IPS-18a (cell line): ENCODE measurements at regions not wholly inside any gene's neighbourhood (a gene's known extent, or its start where the extent isn't known, plus 50 kb on each side); places are given as distances from the start of the nearest gene placed in this dataset.

Source experiments
- H3K27ac ChIP-seq: one replicate; pipeline ENCODE4 v1.5.1; 2013; ENCODE audit warnings: low read length
- H3K27me3 ChIP-seq: one replicate; pipeline ENCODE4 v1.6.1; 2013; ENCODE audit warnings: mild to moderate bottlenecking, low read length; ENCODE audit not compliant: control insufficient read depth, insufficient read depth
- H3K36me3 ChIP-seq: one replicate; pipeline ENCODE4 v1.6.1; 2013; ENCODE audit warnings: low read depth, low read length; ENCODE audit not compliant: control insufficient read depth
- H3K4me1 ChIP-seq: one replicate; pipeline ENCODE4 v1.6.1; 2013; ENCODE audit warnings: low read depth, low read length; ENCODE audit not compliant: control insufficient read depth
- H3K4me3 ChIP-seq: one replicate; pipeline ENCODE4 v1.5.1; 2013; ENCODE audit warnings: low read length
- H3K9ac ChIP-seq: one replicate; pipeline ENCODE4 v1.6.1; 2013; ENCODE audit warnings: mild to moderate bottlenecking, low read length, moderate library complexity
- H3K9me3 ChIP-seq: one replicate; pipeline ENCODE4 v1.6.1; 2013; ENCODE audit warnings: low read depth, low read length; ENCODE audit not compliant: control insufficient read depth

DNA sequence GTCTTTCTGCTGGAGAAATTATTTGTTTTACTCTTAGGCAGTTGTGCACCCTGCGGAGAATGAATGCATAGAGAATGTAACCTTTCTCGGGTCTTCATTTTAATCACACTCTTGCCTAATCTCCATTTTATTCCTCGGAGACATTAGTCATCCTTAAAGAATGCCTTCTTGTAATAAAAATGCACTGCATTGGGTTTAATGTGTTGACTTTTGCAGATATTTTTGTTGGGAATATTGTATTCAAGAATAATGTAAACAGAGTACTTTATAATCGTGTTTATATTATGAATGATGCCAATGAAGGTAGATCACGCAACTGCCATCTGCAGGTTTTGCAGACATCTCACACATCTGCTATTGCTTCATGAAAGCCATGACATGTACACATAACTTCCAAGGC is 1093.9 kb upstream of the CDH6 start:
- Histone ChIP-seq H3K27ac (no peak overlapping the region), H3K9ac (no peak overlapping the region), H3K27me3 (no peaks in the 10 kb centered on the region), H3K4me3 (no peak overlapping the region), H3K4me1 (peaks cover 21% of the 10 kb centered on the region), H3K9me3 (no peaks in the 10 kb centered on the region), H3K36me3 (no peaks in the 10 kb centered on the region)

DNA sequence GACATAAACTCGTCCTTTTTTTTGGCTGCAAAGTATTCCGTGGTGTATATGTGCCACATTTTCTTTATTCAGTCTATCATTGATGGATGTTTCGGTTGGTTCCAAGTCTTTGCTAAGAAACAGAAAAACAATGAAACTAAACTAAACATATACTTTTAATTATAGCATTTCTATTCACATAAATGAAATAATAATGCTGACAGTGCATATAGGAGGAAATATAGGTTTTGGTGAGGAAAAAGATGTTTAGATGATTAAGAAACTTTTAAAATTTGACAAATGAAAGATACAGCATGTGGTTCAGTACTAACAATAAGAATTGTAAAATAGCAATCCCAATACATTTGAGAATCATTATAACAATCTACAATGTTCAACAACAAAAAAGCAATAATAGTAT is 1094.5 kb upstream of the CDH6 start:
- Histone ChIP-seq H3K27ac (no peak overlapping the region), H3K9me3 (no peaks in the 10 kb centered on the region), H3K36me3 (no peaks in the 10 kb centered on the region), H3K27me3 (no peaks in the 10 kb centered on the region), H3K4me3 (no peak overlapping the region), H3K4me1 (peaks cover 21% of the 10 kb centered on the region), H3K9ac (no peak overlapping the region)

DNA sequence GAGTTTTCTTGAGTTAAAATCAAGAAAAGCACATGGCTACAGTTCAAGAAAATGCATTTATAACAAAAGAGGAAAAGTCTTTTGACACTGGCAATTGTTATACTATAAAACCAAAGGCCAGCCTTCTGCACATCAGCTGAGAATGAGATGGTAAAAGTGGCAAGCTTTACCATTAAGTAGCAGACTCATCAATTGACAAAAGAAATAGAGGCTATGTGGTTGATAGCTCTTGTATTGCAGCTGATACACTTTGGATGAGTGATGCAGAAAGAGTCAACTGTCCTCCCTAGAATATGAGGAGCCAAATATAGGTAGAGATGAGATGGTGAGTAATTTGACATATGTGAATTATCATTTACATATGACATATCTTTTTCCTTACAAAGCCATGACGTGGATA is 1100.9 kb upstream of the CDH6 start:
- Histone ChIP-seq H3K4me1 (peaks cover 4% of the 10 kb centered on the region), H3K27me3 (no peaks in the 10 kb centered on the region), H3K36me3 (no peaks in the 10 kb centered on the region), H3K9me3 (no peaks in the 10 kb centered on the region), H3K4me3 (no peak overlapping the region), H3K9ac (no peak overlapping the region), H3K27ac (no peak overlapping the region)

DNA sequence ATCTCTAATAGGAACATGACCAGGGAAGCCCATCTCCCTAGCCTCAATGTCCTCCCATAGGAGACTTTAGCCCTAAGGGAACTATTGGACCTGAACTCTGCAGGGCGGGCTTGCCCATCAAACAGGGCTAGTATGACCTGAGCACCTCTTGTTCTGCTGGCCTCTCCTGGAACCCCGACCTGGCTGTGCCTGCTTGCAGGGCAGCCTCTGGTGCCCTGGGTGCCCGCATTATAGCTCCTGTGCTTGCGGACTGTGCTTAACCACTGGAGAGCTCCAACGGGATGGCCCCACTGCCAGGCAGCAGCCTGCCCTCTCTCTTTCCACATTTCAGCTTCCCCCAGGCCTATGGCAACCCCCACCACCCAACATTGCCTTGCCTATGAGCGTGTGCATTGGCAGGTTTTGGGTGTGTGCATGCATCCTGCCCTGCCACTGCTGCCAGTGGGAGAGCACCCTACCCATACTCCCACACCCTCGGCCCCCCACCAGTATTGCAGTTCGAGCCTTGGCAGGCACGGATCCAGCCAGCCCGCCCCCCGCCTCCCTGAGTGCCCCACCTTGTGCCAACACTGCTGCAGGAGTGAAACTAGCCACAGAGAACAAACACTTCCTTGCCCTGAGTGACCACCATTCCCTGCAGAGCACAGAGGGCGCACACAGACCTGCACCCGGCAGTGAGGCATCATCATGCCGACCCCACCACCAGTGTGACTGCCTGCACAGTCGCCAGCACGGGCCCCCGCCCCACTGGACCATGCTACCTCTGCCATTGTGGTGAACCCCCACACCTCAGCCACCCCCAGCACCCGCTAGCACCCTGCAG is 1123.8 kb upstream of the CDH6 start:
- Histone ChIP-seq H3K27me3 (no peaks in the 10 kb centered on the region), H3K27ac (no peak overlapping the region), H3K4me1 (no peaks in the 10 kb centered on the region), H3K9ac (no peak overlapping the region), H3K9me3 (no peaks in the 10 kb centered on the region), H3K4me3 (no peak overlapping the region), H3K36me3 (no peaks in the 10 kb centered on the region)

DNA sequence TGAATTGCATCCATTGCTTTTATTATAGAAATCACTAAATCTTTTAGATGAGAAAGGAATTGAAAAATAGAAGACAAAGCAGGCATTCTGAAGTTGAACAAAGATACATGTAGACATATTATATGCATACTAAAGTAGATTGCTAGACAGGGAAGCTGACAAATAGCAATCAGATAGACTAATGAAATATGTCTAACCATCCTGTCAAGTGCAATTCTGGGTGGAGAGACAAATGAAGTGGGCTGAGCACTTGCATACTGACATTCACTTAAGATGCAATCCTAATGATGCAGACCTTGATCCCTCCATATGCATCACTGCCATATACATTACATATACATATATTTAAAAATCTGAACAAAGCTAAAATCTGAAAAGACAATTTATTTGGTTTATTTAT is 1130.0 kb upstream of the CDH6 start:
- Histone ChIP-seq H3K27me3 (no peaks in the 10 kb centered on the region), H3K9me3 (no peaks in the 10 kb centered on the region), H3K9ac (no peak overlapping the region), H3K27ac (no peak overlapping the region), H3K4me1 (no peaks in the 10 kb centered on the region), H3K4me3 (no peak overlapping the region), H3K36me3 (no peaks in the 10 kb centered on the region)

DNA sequence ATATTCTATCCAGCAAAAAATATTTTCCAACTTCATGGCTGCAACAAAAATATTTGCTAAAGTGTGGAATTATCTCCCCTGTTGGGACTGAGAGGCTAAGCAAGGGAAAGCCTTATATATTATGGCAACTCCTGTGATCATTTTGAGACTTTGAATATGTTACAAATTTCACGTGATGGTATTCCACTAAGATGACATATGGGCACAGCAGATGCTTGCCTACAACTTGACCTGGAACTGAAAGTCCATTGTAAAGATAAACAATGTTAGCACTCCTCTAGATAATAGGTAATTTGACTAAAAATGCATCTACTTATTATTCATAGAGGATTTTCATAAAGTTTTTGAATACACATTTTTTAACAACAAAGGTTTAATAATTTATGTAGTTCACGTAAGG is 1141.5 kb upstream of the CDH6 start:
- Histone ChIP-seq H3K27me3 (no peaks in the 10 kb centered on the region), H3K36me3 (no peaks in the 10 kb centered on the region), H3K4me1 (no peaks in the 10 kb centered on the region)

DNA sequence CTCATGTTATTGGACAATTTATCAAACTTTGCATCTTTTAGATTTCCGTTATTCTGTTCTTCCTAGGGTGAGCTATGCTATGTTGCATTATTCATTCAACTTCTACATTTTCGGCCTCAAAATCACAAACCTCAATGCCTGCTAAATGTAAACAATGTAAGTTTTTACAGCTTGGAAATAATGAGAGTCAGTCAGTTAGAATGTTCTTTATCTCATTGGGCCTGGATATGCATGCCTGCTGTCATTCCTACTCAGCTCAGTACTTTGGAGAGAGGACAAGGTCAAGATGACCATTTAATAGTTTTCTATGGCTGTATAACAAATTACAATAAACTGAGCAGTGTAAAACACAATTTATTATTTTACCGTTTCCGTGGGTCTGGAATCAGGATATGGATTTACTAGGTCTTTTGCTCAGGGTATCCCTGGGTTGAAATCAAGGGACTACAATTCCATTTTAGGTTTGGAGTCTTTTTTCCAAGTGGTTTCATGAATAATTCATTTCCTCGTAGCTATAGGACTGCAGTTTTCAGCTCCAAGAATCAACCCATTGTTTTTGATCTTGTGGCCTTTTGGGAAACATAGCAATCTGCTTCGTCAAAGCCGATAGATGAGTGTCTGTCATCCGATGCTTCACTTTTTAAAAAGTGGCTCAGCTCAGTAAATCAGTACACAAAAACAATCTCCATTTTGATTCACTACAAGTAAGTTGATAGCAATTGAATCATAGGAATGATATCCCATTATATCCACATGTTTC is 1143.2 kb upstream of the CDH6 start:
- H3K36me3 ChIP-seq, result no peaks in the 10 kb centered on the region
- no peak overlapping the region for H3K27ac ChIP-seq
- no peak overlapping the region for H3K4me3 ChIP-seq
- no peaks in the 10 kb centered on the region for H3K27me3 ChIP-seq
- H3K9ac ChIP-seq, result no peak overlapping the region
- no peaks in the 10 kb centered on the region for H3K9me3 ChIP-seq
- H3K4me1 ChIP-seq, result no peaks in the 10 kb centered on the region

More for the DNA sequence above, 1141.5 kb upstream of the CDH6 start:
- no peak overlapping the region for H3K9ac ChIP-seq
- H3K27ac ChIP-seq, result no peak overlapping the region
- H3K4me3 ChIP-seq, result no peak overlapping the region
- no peaks in the 10 kb centered on the region for H3K9me3 ChIP-seq

DNA sequence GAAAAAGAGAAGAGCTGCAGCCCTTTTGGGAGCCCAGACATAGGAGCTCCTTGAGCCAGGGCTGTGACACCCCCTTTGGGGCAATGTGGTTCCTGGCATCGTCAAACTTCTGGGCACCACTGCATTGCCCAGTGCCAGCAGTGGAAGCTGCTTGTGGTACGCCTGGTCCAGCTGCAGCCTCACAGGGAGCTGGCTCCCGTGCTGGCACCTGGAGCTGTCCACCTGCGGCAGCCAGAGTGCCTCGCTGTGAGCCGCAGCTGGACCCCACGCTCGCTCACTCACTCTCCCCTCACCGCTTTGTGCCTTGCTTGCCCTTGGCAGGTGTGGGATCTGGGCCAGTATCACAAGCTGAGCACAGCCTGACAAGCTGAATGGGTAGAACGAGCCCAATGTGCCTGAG is 1150.8 kb upstream of the CDH6 start:
- no peak overlapping the region for H3K9ac ChIP-seq

DNA sequence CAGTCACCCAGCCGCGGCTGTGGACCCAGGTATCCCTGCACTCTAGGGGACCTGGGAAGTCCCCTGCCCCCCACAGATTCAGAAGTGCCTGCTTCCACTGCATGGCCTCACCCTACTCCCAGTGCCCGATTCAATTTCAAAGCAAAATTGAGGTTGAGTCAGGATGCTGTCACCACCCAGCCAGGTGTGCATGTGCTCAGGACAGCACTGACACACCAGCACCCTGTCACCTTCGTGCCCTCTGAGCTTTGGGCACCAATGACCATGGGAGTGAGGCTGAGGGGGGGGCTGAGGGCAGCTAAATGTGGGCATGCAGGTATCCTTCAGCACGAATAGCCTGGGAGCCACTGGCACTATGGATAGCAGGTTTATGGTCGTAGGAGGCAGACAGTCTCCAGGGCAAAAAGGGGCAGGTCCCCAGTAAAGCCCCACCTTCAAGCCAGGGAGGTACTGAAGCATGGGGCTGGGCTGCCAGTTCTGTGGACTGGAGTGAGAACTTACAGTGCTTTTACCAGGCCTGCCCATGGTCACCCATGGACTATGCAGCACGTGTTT is 1151.6 kb upstream of the CDH6 start:
- no peaks in the 10 kb centered on the region for H3K4me1 ChIP-seq
- no peaks in the 10 kb centered on the region for H3K9me3 ChIP-seq
- H3K4me3 ChIP-seq, result no peak overlapping the region
- H3K27ac ChIP-seq, result no peak overlapping the region
- H3K36me3 ChIP-seq, result no peaks in the 10 kb centered on the region
- no peaks in the 10 kb centered on the region for H3K27me3 ChIP-seq
- H3K9ac ChIP-seq, result no peak overlapping the region

More for the DNA sequence above, 1150.8 kb upstream of the CDH6 start:
- Histone ChIP-seq H3K4me3 (no peak overlapping the region), H3K27me3 (no peaks in the 10 kb centered on the region), H3K27ac (no peak overlapping the region), H3K36me3 (no peaks in the 10 kb centered on the region), H3K9me3 (no peaks in the 10 kb centered on the region), H3K4me1 (no peaks in the 10 kb centered on the region)

DNA sequence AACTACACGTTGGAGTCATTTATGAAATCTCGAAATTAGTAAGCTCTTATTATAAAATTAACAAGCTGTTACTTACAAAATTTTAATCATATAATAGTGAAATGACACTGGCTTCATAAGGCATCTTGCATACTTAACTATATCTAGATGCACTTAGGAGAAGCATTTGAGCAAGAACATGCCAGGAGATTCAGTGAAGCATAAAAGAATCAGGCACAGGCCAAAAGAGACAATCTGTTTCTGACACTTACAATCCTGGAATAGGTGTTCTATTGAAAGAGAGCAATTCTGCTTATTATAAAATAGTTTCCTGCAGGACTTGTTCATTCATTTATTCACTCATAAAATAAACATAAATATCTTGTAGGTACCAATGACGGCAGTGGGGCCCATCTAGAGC is 1152.2 kb upstream of the CDH6 start:
- Histone ChIP-seq H3K4me3 (no peak overlapping the region), H3K9me3 (no peaks in the 10 kb centered on the region), H3K27me3 (no peaks in the 10 kb centered on the region), H3K4me1 (no peaks in the 10 kb centered on the region), H3K36me3 (no peaks in the 10 kb centered on the region), H3K27ac (no peak overlapping the region), H3K9ac (no peak overlapping the region)

DNA sequence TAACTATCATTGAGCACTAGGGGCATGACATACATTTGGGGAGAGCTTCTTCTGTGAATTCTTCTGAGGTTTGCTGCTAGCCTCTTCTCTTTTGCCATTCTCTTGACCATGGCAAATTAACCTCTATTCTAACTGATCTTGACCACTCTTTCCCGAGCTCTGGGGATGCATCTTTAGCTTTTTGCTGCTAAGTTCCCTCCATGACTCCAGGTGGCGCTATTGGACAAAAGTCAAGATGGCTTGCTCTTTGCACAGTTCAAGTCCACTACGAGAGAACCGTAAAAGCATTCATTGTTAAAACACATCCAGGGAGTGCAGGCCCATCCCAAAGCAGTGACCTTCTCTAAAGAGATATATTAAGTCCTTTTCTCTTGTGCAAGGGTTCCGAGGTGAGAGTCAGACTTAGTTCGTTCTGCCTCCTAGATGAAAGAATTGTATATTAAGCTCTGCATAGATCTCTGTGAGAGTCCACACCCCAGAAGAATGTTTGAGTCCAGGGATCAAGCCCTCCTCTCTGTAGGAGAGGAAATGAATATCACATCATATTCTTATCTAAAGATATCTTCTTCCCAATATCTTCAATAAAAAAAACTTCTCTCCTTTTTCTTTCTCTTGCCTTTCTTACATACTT is 1152.9 kb upstream of the CDH6 start:
- Histone ChIP-seq H3K36me3 (no peaks in the 10 kb centered on the region), H3K27ac (no peak overlapping the region)

More for the DNA sequence above, 1152.9 kb upstream of the CDH6 start:
- no peaks in the 10 kb centered on the region for H3K9me3 ChIP-seq
- no peaks in the 10 kb centered on the region for H3K4me1 ChIP-seq
- H3K27me3 ChIP-seq, result no peaks in the 10 kb centered on the region
- H3K9ac ChIP-seq, result no peak overlapping the region
- no peak overlapping the region for H3K4me3 ChIP-seq
